Adipocyte (in vitro differentiated cells): ENCODE measurements at regions not wholly inside any gene's neighbourhood (a gene's known extent, or its start where the extent isn't known, plus 50 kb on each side); places are given as distances from the start of the nearest gene placed in this dataset.

Experiments used
- DNase-seq: peaks from one replicate; pipeline ENCODE4 v3.0.0-alpha.2; 2015; ENCODE audit warnings: low read depth
- H3K27me3 ChIP-seq: replicated peaks from 2 replicates; pipeline ENCODE4 v1.7.0; 2013; ENCODE audit warnings: mild to moderate bottlenecking, low read length, moderate library complexity; ENCODE audit not compliant: control insufficient read depth, insufficient read depth
- H3K36me3 ChIP-seq: 2 replicates; pipeline ENCODE4 v1.7.0; 2013; ENCODE audit warnings: low read length, mild to moderate bottlenecking, moderate library complexity; ENCODE audit not compliant: control insufficient read depth, insufficient read depth, severe bottlenecking
- H3K4me1 ChIP-seq: 2 replicates; pipeline ENCODE4 v1.7.0; 2013; ENCODE audit warnings: mild to moderate bottlenecking, low read length, moderate library complexity; ENCODE audit not compliant: control insufficient read depth, insufficient read depth
- H3K4me3 ChIP-seq: 2 replicates; pipeline ENCODE4 v1.7.0; 2013; ENCODE audit warnings: mild to moderate bottlenecking, low read length, moderate library complexity
- H3K9ac ChIP-seq: 2 replicates; pipeline ENCODE4 v1.7.0; 2013; ENCODE audit warnings: mild to moderate bottlenecking, low read length, moderate library complexity
- H3K9me3 ChIP-seq: 2 replicates; pipeline ENCODE4 v1.7.0; 2013; ENCODE audit warnings: mild to moderate bottlenecking, low read length, moderate library complexity; ENCODE audit not compliant: control insufficient read depth

DNA sequence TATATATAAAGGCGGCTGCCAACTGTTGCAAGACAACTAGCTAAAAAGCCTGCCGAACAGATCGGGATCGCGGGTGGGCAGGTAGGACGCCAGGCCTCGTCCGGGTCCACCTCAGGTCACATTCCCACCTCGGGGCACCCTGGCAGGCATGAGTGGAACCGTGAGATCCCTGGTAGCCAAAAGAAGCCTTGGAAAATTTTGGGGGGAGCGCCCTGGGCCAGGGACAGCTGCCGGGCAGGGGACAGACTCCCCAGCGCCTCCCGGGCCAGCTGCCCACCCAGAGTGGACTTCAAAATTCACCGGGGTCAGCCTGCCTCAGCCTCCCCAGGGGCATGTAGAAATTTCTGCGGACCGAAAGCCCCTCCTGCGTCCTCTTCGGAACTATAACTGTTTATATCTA, 760.9 kb downstream of the KCNJ18 start:
- H3K4me1 ChIP-seq = no peaks in the 10 kb centered on the region
- DNase-seq = no peak
- H3K9ac ChIP-seq = no peak overlapping the region
- H3K4me3 ChIP-seq = no peak overlapping the region
- no peaks in the 10 kb centered on the region for H3K9me3 ChIP-seq
- no peaks in the 10 kb centered on the region for H3K27me3 ChIP-seq
- H3K36me3 ChIP-seq = no peaks in the 10 kb centered on the region

- no peaks in the 10 kb centered on the region for H3K36me3 ChIP-seq
- no peaks in the 10 kb centered on the region for H3K27me3 ChIP-seq
- no peak overlapping the region for H3K4me3 ChIP-seq
- H3K9ac ChIP-seq = no peak overlapping the region
- no peak for DNase-seq
- H3K4me1 ChIP-seq = no peaks in the 10 kb centered on the region
- H3K9me3 ChIP-seq = no peaks in the 10 kb centered on the region
Observed at GRCh38 chr17:22454070-22454999, 762.0 kb downstream of the KCNJ18 start.

- Histone ChIP-seq H3K36me3 (no peaks in the 10 kb centered on the region), H3K4me3 (no peak overlapping the region), H3K9ac (no peak overlapping the region), H3K9me3 (no peaks in the 10 kb centered on the region), H3K4me1 (no peaks in the 10 kb centered on the region), H3K27me3 (no peaks in the 10 kb centered on the region)
- no peak for DNase-seq
Observed at GRCh38 chr17:22459331-22459952, 767.1 kb downstream of the KCNJ18 start.

- H3K27me3 ChIP-seq = no peaks in the 10 kb centered on the region
- H3K9me3 ChIP-seq = no peaks in the 10 kb centered on the region
- H3K9ac ChIP-seq = no peak overlapping the region
- H3K36me3 ChIP-seq = no peaks in the 10 kb centered on the region
- no peak overlapping the region for H3K4me3 ChIP-seq
- no peaks in the 10 kb centered on the region for H3K4me1 ChIP-seq
- DNase-seq = no peak
Observed at GRCh38 chr17:22459953-22460350, 767.6 kb downstream of the KCNJ18 start.

GRCh38 chr17:22460461-22461063, 768.2 kb downstream of the KCNJ18 start:
- H3K9me3 ChIP-seq = no peaks in the 10 kb centered on the region
- no peak for DNase-seq
- no peak overlapping the region for H3K9ac ChIP-seq

GRCh38 chr17:22461460-22462145, 769.3 kb downstream of the KCNJ18 start:
- Histone ChIP-seq H3K4me1 (no peaks in the 10 kb centered on the region), H3K9ac (no peak overlapping the region), H3K4me3 (no peak overlapping the region), H3K27me3 (no peaks in the 10 kb centered on the region), H3K9me3 (no peaks in the 10 kb centered on the region), H3K36me3 (no peaks in the 10 kb centered on the region)
- DNase-seq = no peak

More at GRCh38 chr17:22460461-22461063, 768.2 kb downstream of the KCNJ18 start:
- Histone ChIP-seq H3K36me3 (no peaks in the 10 kb centered on the region), H3K4me3 (no peak overlapping the region), H3K27me3 (no peaks in the 10 kb centered on the region), H3K4me1 (no peaks in the 10 kb centered on the region)

GRCh38 chr17:22462461-22462860, 770.1 kb downstream of the KCNJ18 start:
- DNase-seq = no peak
- Histone ChIP-seq H3K9ac (no peak overlapping the region), H3K9me3 (no peaks in the 10 kb centered on the region), H3K27me3 (no peaks in the 10 kb centered on the region), H3K36me3 (no peaks in the 10 kb centered on the region), H3K4me1 (no peaks in the 10 kb centered on the region), H3K4me3 (no peak overlapping the region)

DNA sequence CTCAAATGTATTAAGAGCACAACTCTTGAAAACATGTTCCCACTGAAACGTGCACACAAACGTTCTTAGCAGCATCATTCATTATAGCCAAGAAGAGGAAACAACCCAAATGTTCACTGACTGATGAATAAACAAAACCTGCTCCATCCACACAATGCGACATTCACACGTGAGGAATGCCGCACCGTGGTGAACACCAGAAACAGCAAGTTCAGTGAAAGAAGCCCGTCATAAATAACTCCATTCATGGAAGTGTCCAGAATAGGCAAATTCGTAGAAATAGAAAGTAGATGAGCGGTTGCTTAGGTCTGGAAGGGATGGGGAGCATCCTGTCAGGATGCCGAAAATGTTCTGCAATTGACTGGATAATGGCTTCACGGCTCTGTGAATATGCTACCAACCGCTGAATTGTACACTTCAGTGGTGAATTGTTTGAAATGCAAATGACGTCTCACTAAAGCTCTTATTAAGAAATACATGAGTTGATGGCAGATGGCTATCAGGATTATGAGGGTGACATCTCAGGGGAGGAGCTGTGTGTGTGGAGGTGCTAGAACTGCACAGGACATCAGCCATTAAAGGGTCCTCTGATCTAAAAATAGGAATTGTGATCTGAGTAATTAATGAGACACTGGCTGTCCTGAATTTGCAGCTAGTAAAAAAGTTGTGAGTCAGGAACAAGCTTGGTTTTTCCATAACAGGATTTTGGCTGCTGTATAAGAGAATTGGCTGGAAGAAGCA, 771.0 kb downstream of the KCNJ18 start:
- Histone ChIP-seq H3K4me1 (no peaks in the 10 kb centered on the region), H3K36me3 (no peaks in the 10 kb centered on the region), H3K27me3 (no peaks in the 10 kb centered on the region), H3K4me3 (no peak overlapping the region), H3K9me3 (no peaks in the 10 kb centered on the region), H3K9ac (no peak overlapping the region)
- no peak for DNase-seq

DNA sequence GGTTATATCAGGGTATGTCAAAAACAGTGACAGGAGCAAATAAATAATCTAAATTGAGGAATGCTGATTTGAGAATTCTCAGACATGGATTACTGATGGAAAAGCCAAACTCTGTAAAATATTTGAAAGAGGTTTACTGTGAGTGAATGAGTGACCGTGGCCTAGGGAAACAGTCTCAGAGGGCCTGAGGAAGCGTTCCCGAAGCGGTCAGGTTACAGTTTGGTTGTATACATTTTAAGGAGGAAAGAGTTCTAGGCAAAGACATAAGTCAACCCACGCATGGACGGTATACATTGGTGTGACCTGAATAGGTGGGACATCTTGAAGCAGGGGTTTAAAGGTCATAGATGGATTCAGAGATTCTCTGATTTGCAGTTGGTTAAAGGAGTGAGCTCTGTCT, 771.7 kb downstream of the KCNJ18 start:
- H3K27me3 ChIP-seq = no peaks in the 10 kb centered on the region
- DNase-seq = no peak
- H3K9me3 ChIP-seq = no peaks in the 10 kb centered on the region
- no peaks in the 10 kb centered on the region for H3K4me1 ChIP-seq
- no peak overlapping the region for H3K4me3 ChIP-seq
- H3K36me3 ChIP-seq = no peaks in the 10 kb centered on the region
- H3K9ac ChIP-seq = no peak overlapping the region

DNA sequence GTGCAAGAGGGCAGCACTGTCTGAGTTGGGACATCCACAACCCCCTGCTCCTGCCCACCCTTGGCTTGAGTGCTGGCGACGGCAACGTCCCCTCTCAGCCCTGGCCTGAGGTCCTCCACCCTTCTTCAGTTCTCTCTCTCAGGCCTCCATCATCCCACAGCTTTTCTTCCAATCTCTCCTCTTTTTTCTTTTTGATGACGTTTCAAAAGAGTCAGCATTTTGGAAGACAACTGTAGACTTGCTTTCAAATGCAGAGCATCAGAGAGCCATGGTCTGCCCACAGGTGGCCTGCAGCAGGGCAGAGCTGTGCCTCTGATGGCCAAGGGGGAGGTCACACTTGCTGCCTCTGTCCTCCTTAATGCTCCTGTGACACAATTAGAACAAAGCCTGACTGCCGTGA, 775.4 kb downstream of the KCNJ18 start:
- Histone ChIP-seq H3K4me1 (no peaks in the 10 kb centered on the region), H3K9me3 (no peaks in the 10 kb centered on the region), H3K27me3 (no peaks in the 10 kb centered on the region), H3K36me3 (no peaks in the 10 kb centered on the region), H3K4me3 (no peak overlapping the region), H3K9ac (no peak overlapping the region)
- DNase-seq = no peak
